ENCODE measurements at regions not wholly inside any gene's neighbourhood (a gene's known extent, or its start where the extent isn't known, plus 50 kb on each side); places are given as distances from the start of the nearest gene placed in this dataset.
"Not testable (repeated sequence)": the region's sequence is repeated elsewhere in the genome, so short reads cannot be mapped to it uniquely, and the experiment has no call there.

- no peaks in the 10 kb centered on the region for H3K4me1 ChIP-seq (ENCODE audit: insufficient read depth, low read length)
- H3K36me3 ChIP-seq (ENCODE audit: insufficient read depth, low read length): no peaks in the 10 kb centered on the region
- H3K9me3 ChIP-seq (ENCODE audit: control insufficient read depth, insufficient read depth, low read length): no peaks in the 10 kb centered on the region
- no peak overlapping the region for H3K9ac ChIP-seq (ENCODE audit: low read depth, low read length)
Observed at GRCh38 chr6:165186041-165186440, 123.4 kb downstream of the C6orf118 start.

DNA sequence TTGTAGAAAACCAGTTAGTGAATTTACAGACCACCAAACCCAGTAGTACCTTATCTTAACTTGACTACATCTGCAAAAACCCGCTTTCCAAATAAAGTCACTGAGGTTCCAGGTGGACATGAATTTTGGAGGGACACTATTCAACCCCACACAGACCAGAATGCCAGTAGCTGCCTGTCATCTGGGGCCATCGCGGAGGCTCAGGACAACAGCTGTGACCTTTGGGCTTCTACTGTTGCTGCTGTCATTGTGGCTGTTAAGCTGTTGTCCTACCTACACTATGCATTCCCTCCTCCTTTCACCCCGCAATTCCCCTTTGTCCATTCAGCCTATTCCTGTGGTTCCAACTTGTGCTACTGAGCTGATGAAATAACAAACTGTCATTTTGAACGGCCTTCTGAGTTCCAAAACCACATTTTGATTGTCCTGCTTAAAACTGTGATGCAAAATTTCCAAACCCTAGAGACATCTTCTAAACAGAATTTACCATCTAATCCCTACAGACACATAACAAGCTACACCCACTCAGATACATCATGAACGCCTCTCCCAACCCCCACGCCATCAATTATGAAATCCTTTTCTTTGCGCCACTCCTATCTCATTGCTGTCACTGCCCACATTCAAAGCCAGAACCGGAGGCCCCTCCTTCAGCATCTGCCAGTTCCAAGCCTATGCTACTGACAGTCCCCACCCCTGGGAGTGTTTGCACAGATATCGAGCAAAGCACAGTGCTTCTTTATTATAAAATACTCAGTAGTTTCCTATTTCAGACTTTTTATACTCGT is 125.0 kb downstream of the C6orf118 start:
- no peak overlapping the region for H3K9ac ChIP-seq (ENCODE audit: low read depth, low read length)
- no peaks in the 10 kb centered on the region for H3K9me3 ChIP-seq (ENCODE audit: control insufficient read depth, insufficient read depth, low read length)
- no peaks in the 10 kb centered on the region for H3K36me3 ChIP-seq (ENCODE audit: insufficient read depth, low read length)
- H3K4me1 ChIP-seq (ENCODE audit: insufficient read depth, low read length): no peaks in the 10 kb centered on the region

- H3K9me3 ChIP-seq (ENCODE audit: control insufficient read depth, insufficient read depth, low read length): no peaks in the 10 kb centered on the region
- no peaks in the 10 kb centered on the region for H3K36me3 ChIP-seq (ENCODE audit: insufficient read depth, low read length)
- H3K9ac ChIP-seq (ENCODE audit: low read depth, low read length): no peak overlapping the region
- no peaks in the 10 kb centered on the region for H3K4me1 ChIP-seq (ENCODE audit: insufficient read depth, low read length)
Observed at GRCh38 chr6:165183496-165184140, 125.8 kb downstream of the C6orf118 start.

DNA sequence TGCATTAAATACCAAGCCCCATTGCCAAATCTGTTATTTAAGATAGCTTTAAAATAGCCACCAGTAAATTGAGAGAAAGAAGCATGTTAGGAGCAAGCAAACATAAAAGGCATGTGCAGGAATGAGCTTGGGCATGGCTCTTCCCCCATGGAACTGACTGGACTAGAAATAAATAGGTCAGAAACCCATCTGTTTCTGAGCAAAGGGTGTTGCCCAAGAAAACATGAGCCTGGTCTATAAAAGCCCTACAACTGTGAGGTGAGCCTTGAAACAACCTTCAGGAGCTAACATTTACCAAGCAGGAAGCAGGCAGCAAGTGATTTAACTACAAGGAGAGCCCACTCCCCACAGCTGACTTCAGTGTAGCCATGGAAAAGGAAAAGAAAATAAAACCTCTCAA is 126.3 kb downstream of the C6orf118 start:
- Histone ChIP-seq H3K36me3 (ENCODE audit: insufficient read depth, low read length) (no peaks in the 10 kb centered on the region), H3K4me1 (ENCODE audit: insufficient read depth, low read length) (no peaks in the 10 kb centered on the region), H3K9me3 (ENCODE audit: control insufficient read depth, insufficient read depth, low read length) (no peaks in the 10 kb centered on the region), H3K9ac (ENCODE audit: low read depth, low read length) (no peak overlapping the region)

DNA sequence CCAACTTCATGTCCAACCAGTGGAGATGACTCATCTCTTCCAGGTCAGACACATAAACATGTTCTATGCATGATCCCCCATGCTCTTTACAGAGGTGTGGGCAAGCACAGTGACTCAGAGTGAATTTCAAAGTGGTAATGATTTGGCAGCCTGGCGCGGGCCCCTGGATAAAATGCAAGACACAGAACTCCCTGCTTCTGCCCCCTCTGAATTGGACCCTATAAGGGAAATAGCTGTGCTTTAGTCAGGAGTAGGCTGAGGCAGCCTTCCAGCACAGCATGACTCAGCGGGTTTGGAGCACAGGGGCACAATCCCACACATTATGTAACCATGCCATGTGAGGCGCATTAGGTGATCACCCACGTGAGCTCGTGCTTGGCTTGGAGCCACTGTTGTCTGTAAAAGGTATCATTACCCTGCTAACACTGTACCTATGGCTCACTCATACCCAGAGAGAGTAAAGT is 127.4 kb downstream of the C6orf118 start:
- Histone ChIP-seq H3K9me3 (ENCODE audit: control insufficient read depth, insufficient read depth, low read length) (no peaks in the 10 kb centered on the region), H3K36me3 (ENCODE audit: insufficient read depth, low read length) (no peaks in the 10 kb centered on the region), H3K4me1 (ENCODE audit: insufficient read depth, low read length) (no peaks in the 10 kb centered on the region), H3K9ac (ENCODE audit: low read depth, low read length) (no peak overlapping the region)

DNA sequence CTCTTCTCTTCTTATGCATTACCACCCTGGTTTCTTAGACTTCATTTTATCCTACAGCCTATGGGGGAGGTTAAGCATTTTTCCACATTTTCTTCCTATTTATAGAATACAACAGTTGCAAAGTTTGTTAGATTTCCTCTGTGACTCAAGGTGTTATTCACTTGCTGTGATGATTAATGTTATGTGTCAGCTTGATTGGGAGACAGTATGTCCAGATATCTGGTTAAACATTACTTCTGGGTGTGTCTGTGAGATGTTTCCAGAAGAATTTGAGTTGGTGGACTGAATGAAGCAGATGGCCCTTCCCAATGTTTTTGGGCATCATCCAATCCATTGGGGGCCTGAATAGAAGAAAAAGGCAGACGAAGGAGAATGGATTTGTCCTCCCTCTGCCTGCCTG is 131.3 kb downstream of the C6orf118 start:
- Histone ChIP-seq H3K9me3 (ENCODE audit: control insufficient read depth, insufficient read depth, low read length) (no peaks in the 10 kb centered on the region), H3K36me3 (ENCODE audit: insufficient read depth, low read length) (no peaks in the 10 kb centered on the region), H3K9ac (ENCODE audit: low read depth, low read length) (no peak overlapping the region)

GRCh38 chr6:165173484-165173883 is 135.9 kb downstream of the C6orf118 start:
- no peaks in the 10 kb centered on the region for H3K4me1 ChIP-seq (ENCODE audit: insufficient read depth, low read length)
- no peaks in the 10 kb centered on the region for H3K36me3 ChIP-seq (ENCODE audit: insufficient read depth, low read length)
- H3K9ac ChIP-seq (ENCODE audit: low read depth, low read length): no peak overlapping the region
- no peaks in the 10 kb centered on the region for H3K9me3 ChIP-seq (ENCODE audit: control insufficient read depth, insufficient read depth, low read length)

More for the DNA sequence above, 131.3 kb downstream of the C6orf118 start:
- no peaks in the 10 kb centered on the region for H3K4me1 ChIP-seq (ENCODE audit: insufficient read depth, low read length)

GRCh38 chr6:165167861-165168260 is 141.5 kb downstream of the C6orf118 start:
- Histone ChIP-seq H3K4me1 (ENCODE audit: insufficient read depth, low read length) (no peaks in the 10 kb centered on the region), H3K9ac (ENCODE audit: low read depth, low read length) (no peak overlapping the region), H3K36me3 (ENCODE audit: insufficient read depth, low read length) (no peaks in the 10 kb centered on the region), H3K9me3 (ENCODE audit: control insufficient read depth, insufficient read depth, low read length) (peaks cover 3% of the 10 kb centered on the region; the same call in 1 of the 2 replicates)

DNA sequence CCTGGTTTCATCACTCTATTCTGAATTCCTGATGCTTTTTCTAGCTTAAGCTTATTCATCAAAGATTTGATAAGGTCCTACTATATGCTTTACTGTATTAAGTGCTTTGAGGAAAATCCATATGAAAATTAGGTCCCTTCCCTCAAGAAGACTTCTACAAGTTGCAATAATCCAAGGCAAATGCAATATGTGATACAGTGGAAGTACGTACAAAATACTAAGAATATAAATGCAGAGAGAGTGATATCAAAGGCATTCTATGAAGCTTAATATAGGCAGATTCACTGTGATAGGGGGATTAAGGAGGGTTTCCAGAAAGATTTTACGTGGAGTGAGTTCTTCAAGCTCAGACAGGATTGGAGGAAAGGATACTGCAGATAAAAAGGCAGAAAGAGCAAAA is 142.1 kb downstream of the C6orf118 start:
- Histone ChIP-seq H3K9ac (ENCODE audit: low read depth, low read length) (no peak overlapping the region), H3K36me3 (ENCODE audit: insufficient read depth, low read length) (no peaks in the 10 kb centered on the region), H3K4me1 (ENCODE audit: insufficient read depth, low read length) (no peaks in the 10 kb centered on the region), H3K9me3 (ENCODE audit: control insufficient read depth, insufficient read depth, low read length) (peaks cover 3% of the 10 kb centered on the region; the same call in 1 of the 2 replicates)

DNA sequence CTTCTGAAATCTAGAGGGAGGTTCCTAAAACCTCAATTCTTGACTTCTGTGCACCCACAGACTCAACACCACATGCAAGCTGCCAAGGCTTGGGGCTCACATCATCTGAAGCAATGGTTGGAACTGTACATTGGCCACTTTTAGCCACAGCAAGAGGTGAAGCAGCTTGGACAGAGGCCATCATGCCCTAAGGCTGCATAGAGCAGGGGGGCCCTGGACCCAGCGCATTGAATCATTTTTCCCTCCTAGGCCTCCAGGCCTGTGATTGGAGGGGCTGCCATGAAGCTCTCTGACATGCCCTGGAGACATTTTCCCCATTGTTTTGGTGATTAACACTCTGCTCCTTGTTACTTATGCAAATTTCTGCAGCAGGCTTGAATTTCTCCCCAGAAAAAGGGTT is 145.9 kb downstream of the C6orf118 start:
- Histone ChIP-seq H3K9me3 (ENCODE audit: control insufficient read depth, insufficient read depth, low read length) (peaks cover 3% of the 10 kb centered on the region; the same call in 1 of the 2 replicates), H3K4me1 (ENCODE audit: insufficient read depth, low read length) (no peaks in the 10 kb centered on the region), H3K9ac (ENCODE audit: low read depth, low read length) (no peak overlapping the region), H3K36me3 (ENCODE audit: insufficient read depth, low read length) (no peaks in the 10 kb centered on the region)

- H3K9me3 ChIP-seq (ENCODE audit: control insufficient read depth, insufficient read depth, low read length): peaks cover 3% of the 10 kb centered on the region; the same call in 1 of the 2 replicates
- H3K9ac ChIP-seq (ENCODE audit: low read depth, low read length): no peak overlapping the region
- H3K4me1 ChIP-seq (ENCODE audit: insufficient read depth, low read length): no peaks in the 10 kb centered on the region
- H3K36me3 ChIP-seq (ENCODE audit: insufficient read depth, low read length): no peaks in the 10 kb centered on the region
Observed at GRCh38 chr6:165159460-165159859, 149.9 kb downstream of the C6orf118 start.

DNA sequence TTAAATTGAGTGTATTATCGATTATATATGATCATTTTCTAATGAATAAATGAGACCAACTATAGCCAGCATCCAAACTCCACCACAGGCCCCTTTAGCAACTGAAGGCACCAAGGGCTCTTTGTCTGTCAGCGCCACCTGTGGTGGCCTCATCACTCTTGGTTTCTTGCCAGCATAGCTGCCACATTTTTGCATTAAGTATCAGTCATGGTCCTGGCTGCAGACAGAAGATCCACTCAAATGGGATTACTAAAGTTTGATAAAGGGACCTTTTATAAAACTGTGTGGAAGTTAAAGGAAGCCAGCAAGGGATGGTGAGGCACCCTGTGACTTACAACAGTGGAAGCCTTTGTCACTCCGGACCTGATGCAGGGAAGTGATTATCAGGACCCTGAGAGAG is 162.9 kb downstream of the C6orf118 start:
- H3K9me3 ChIP-seq (ENCODE audit: control insufficient read depth, insufficient read depth, low read length): no peaks in the 10 kb centered on the region
- H3K4me1 ChIP-seq (ENCODE audit: insufficient read depth, low read length): no peaks in the 10 kb centered on the region
- no peaks in the 10 kb centered on the region for H3K36me3 ChIP-seq (ENCODE audit: insufficient read depth, low read length)
- H3K9ac ChIP-seq (ENCODE audit: low read depth, low read length): no peak overlapping the region

DNA sequence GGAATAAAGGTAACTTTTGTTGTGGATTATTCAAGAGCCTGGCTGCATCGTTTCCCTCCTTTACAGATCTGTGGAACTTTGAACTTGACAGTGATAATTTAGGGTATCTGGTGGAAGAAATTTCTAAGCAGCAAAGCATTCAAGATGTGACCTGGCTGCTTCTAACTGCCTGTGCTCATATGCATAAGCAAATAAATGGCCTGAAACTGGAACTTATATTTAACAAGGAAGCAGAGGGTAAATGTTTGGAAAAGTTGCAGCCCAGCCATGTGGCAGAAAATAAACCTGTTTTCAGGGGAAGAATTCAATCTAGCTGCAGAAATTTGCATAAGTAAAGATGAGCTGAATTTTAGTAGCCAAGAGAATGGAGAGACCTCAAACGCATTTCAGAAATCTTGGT is 173.5 kb downstream of the C6orf118 start:
- Histone ChIP-seq H3K4me1 (ENCODE audit: insufficient read depth, low read length) (no peaks in the 10 kb centered on the region), H3K36me3 (ENCODE audit: insufficient read depth, low read length) (no peaks in the 10 kb centered on the region), H3K9me3 (ENCODE audit: control insufficient read depth, insufficient read depth, low read length) (no peaks in the 10 kb centered on the region), H3K9ac (ENCODE audit: low read depth, low read length) (no peak overlapping the region)

- no peaks in the 10 kb centered on the region for H3K36me3 ChIP-seq (ENCODE audit: insufficient read depth, low read length)
- no peak overlapping the region for H3K9ac ChIP-seq (ENCODE audit: low read depth, low read length)
- no peaks in the 10 kb centered on the region for H3K9me3 ChIP-seq (ENCODE audit: control insufficient read depth, insufficient read depth, low read length)
- H3K4me1 ChIP-seq (ENCODE audit: insufficient read depth, low read length): no peaks in the 10 kb centered on the region
Observed at GRCh38 chr6:165129086-165129485, 180.3 kb downstream of the C6orf118 start.

GRCh38 chr6:165127743-165128142 is 181.7 kb downstream of the C6orf118 start:
- H3K9me3 ChIP-seq (ENCODE audit: control insufficient read depth, insufficient read depth, low read length); H3K36me3 ChIP-seq (ENCODE audit: insufficient read depth, low read length); H3K4me1 ChIP-seq (ENCODE audit: insufficient read depth, low read length); H3K9ac ChIP-seq (ENCODE audit: low read depth, low read length): not testable (repeated sequence)
